Right atrium auricular region (tissue), 2 donors: ENCODE measurements at regions not wholly inside any gene's neighbourhood (a gene's known extent, or its start where the extent isn't known, plus 50 kb on each side); places are given as distances from the start of the nearest gene placed in this dataset.

Experiments
- DNase-seq: peaks from one replicate; pipeline ENCODE4 v3.0.0-alpha.2; 2019; ENCODE audit warnings: low spot score
- H3K27ac ChIP-seq, 2 donors: fragments of 200-600 bp; sonication (generic); 1 replicate in 1 of 2; 2 replicates in 1 of 2; pipeline ENCODE4 v1.5.1; 2016 to 2019
- H3K27me3 ChIP-seq, 2 donors: fragments of 200-600 bp; sonication (generic); one replicate each; pipeline versions ENCODE4 v1.5.1 to v1.6.0; 2017 to 2019
- H3K36me3 ChIP-seq: fragments of 200-600 bp; sonication (generic); one replicate; pipeline ENCODE4 v1.5.1; 2016
- H3K4me1 ChIP-seq, 2 donors: fragments of 200-600 bp; sonication (generic); one replicate each; pipeline versions ENCODE4 v1.5.1 to v1.6.0; 2017 to 2019
- H3K4me3 ChIP-seq, 2 donors: fragments of 200-600 bp; sonication (generic); 1 replicate in 1 of 2; 2 replicates in 1 of 2; pipeline ENCODE4 v1.5.1; 2017 to 2019; ENCODE audit warnings: mild to moderate bottlenecking in 1 of 2, moderate library complexity in 1 of 2
- H3K9me3 ChIP-seq, 2 donors: fragments of 200-600 bp; sonication (generic); one replicate each; pipeline ENCODE4 v1.5.1; 2019
- TF ChIP-seq, protein P1 (sequence below), 2 donors: fragments of 200-600 bp; sonication (generic); IDR thresholded peaks; one replicate each; pipeline ENCODE4 v1.5.1; 2019; ENCODE audit warnings: antibody characterized with exemption in 2 of 2

GRCh38 chr14:22471545-22472121, 117.4 kb downstream of the DAD1 start:
- TF ChIP-seq, protein P1, sequence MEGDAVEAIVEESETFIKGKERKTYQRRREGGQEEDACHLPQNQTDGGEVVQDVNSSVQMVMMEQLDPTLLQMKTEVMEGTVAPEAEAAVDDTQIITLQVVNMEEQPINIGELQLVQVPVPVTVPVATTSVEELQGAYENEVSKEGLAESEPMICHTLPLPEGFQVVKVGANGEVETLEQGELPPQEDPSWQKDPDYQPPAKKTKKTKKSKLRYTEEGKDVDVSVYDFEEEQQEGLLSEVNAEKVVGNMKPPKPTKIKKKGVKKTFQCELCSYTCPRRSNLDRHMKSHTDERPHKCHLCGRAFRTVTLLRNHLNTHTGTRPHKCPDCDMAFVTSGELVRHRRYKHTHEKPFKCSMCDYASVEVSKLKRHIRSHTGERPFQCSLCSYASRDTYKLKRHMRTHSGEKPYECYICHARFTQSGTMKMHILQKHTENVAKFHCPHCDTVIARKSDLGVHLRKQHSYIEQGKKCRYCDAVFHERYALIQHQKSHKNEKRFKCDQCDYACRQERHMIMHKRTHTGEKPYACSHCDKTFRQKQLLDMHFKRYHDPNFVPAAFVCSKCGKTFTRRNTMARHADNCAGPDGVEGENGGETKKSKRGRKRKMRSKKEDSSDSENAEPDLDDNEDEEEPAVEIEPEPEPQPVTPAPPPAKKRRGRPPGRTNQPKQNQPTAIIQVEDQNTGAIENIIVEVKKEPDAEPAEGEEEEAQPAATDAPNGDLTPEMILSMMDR (IDR thresholded peaks at IDR 0.05) = peak in 1 of 2 donors; percentile 64
- no peaks in the 10 kb centered on the region for H3K9me3 ChIP-seq
- H3K4me1 ChIP-seq = peaks cover 0 to 40% of the 10 kb centered on the region in 2 donors
- no peak for DNase-seq
- no peak overlapping the region for H3K4me3 ChIP-seq
- no peaks in the 10 kb centered on the region for H3K36me3 ChIP-seq
- no peak overlapping the region for H3K27ac ChIP-seq
- no peaks in the 10 kb centered on the region for H3K27me3 ChIP-seq

- Histone ChIP-seq H3K4me3 (no peak overlapping the region), H3K9me3 (no peaks in the 10 kb centered on the region), H3K27me3 (no peaks in the 10 kb centered on the region), H3K4me1 (peaks cover 0 to 22% of the 10 kb centered on the region in 2 donors), H3K36me3 (no peaks in the 10 kb centered on the region), H3K27ac (no peak overlapping the region)
- TF ChIP-seq, protein P1 (IDR thresholded peaks at IDR 0.05) = no peak
- DNase-seq = no peak
Observed at GRCh38 chr14:22469538-22470303, 119.3 kb downstream of the DAD1 start.

- H3K9me3 ChIP-seq = no peaks in the 10 kb centered on the region
- H3K27ac ChIP-seq = no peak overlapping the region
- TF ChIP-seq, protein P1 (IDR thresholded peaks at IDR 0.05) = no peak
- no peak overlapping the region for H3K4me3 ChIP-seq
- H3K27me3 ChIP-seq = no peaks in the 10 kb centered on the region
- H3K36me3 ChIP-seq = no peaks in the 10 kb centered on the region
- H3K4me1 ChIP-seq = peaks cover 0 to 18% of the 10 kb centered on the region in 2 donors
- DNase-seq = no peak
Observed at GRCh38 chr14:22468830-22469229, 120.2 kb downstream of the DAD1 start.

DNA sequence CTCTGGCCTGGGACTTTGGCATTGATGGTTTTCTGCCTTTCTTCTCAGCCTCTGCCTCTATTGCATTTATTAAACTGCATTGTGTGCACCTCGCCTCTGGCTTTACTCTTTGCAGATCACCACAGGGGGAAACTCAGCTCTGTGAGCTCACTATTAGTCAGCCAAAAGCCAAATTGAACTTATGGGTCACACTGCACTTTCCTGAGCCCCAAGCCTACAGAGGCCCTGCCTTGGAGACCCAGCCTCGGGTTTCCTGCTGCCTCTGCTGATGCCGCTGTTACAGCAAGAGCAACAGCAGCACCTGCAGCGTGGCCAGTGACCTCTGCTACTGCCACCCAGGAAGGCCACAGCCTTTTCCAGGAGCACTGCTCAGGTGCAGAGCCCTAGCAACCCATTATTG, 122.5 kb downstream of the DAD1 start:
- Histone ChIP-seq H3K27me3 (no peaks in the 10 kb centered on the region), H3K4me1 (peaks cover 0 to 12% of the 10 kb centered on the region in 2 donors)

DNA sequence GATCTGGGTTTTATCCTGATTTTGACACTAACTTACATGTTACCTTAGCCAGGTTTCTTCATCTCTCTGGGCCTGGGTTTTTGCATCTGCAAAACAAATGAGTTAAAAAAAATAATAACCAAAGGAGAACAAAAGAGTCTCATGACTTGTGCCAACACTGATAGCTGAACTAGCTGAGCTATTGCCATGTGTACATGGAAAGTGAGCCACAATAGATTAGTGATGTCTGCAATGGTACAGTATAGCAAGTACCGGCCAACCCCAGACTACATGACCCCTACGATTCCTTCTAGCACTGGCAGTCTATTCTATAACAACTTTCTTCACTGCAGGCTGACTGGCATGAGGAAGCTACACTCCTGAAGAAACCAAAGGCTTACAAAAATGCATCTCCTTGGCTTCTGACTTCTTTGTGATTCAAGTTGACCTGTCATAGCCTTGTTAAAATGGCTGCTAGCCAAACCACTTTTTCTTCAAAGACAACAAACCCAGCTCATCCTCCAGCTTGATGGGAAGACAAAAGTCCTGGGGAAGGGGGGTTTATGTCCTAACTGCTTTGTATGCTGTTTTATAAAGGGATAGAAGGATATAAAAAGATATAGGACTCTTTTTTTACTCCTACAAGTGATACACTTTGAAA, 123.7 kb downstream of the DAD1 start:
- H3K4me1 ChIP-seq = peaks cover 0 to 12% of the 10 kb centered on the region in 2 donors
- H3K27ac ChIP-seq = no peak overlapping the region
- H3K9me3 ChIP-seq = no peaks in the 10 kb centered on the region
- no peak overlapping the region for H3K4me3 ChIP-seq
- no peaks in the 10 kb centered on the region for H3K36me3 ChIP-seq
- TF ChIP-seq, protein P1 (IDR thresholded peaks at IDR 0.05) = no peak
- DNase-seq = no peak
- H3K27me3 ChIP-seq = no peaks in the 10 kb centered on the region

More for the DNA sequence above, 122.5 kb downstream of the DAD1 start:
- Histone ChIP-seq H3K27ac (no peak overlapping the region), H3K36me3 (no peaks in the 10 kb centered on the region), H3K4me3 (no peak overlapping the region), H3K9me3 (no peaks in the 10 kb centered on the region)
- no peak for DNase-seq
- TF ChIP-seq, protein P1 (IDR thresholded peaks at IDR 0.05) = no peak
